Liver (tissue), 8 donors: ENCODE measurements at regions not wholly inside any gene's neighbourhood (a gene's known extent, or its start where the extent isn't known, plus 50 kb on each side); places are given as distances from the start of the nearest gene placed in this dataset.

Source experiments
- DNase-seq: peaks from one replicate; pipeline ENCODE4 v3.0.0-alpha.2; 2017; ENCODE audit warnings: low spot score
- H3K27ac ChIP-seq, 2 donors: one replicate each; pipeline ENCODE4 v1.7.0; 2013; ENCODE audit warnings: inconsistent platforms in 2 of 2, low read length in 2 of 2, control low read depth in 1 of 2, low read depth in 1 of 2, mild to moderate bottlenecking in 1 of 2
- H3K27me3 ChIP-seq, 4 donors: one replicate each; pipeline versions ENCODE4 v1.6.1 to v1.7.0; 2013; ENCODE audit warnings: low read length in 3 of 4, inconsistent platforms in 1 of 4, mild to moderate bottlenecking in 1 of 4, moderate library complexity in 1 of 4; ENCODE audit not compliant: control insufficient read depth in 4 of 4, insufficient read depth in 4 of 4
- H3K36me3 ChIP-seq, 4 donors: one replicate each; pipeline versions ENCODE4 v1.6.1 to v1.7.0; 2013; ENCODE audit warnings: low read length in 3 of 4, mild to moderate bottlenecking in 3 of 4, low read depth in 1 of 4, moderate library complexity in 1 of 4; ENCODE audit not compliant: control insufficient read depth in 4 of 4, insufficient read depth in 3 of 4
- H3K4me1 ChIP-seq, 4 donors: one replicate each; pipeline versions ENCODE4 v1.6.1 to v1.7.0; 2013; ENCODE audit warnings: low read length in 3 of 4, mild to moderate bottlenecking in 3 of 4, moderate library complexity in 1 of 4; ENCODE audit not compliant: control insufficient read depth in 4 of 4, insufficient read depth in 4 of 4
- H3K4me3 ChIP-seq, 3 donors: one replicate each; pipeline versions ENCODE4 v1.6.1 to v1.7.0; 2013; ENCODE audit warnings: low read length in 3 of 3, control low read depth in 1 of 3, low read depth in 1 of 3, mild to moderate bottlenecking in 1 of 3
- H3K9ac ChIP-seq, 2 donors: one replicate each; pipeline ENCODE4 v1.7.0; 2013; ENCODE audit warnings: low read length in 2 of 2, mild to moderate bottlenecking in 2 of 2, moderate library complexity in 2 of 2, control low read depth in 1 of 2, low read depth in 1 of 2
- H3K9me3 ChIP-seq, 4 donors: one replicate each; pipeline versions ENCODE4 v1.6.1 to v1.7.0; 2013; ENCODE audit warnings: low read length in 3 of 4; ENCODE audit not compliant: control insufficient read depth in 4 of 4
- EGR1 ChIP-seq, 2 donors: IDR thresholded peaks; 2 replicates each; pipeline ENCODE4 v1.6.1; 2016 to 2018; ENCODE audit warnings: antibody characterized with exemption in 2 of 2, low read depth in 2 of 2
- FOXA1 ChIP-seq: IDR thresholded peaks from 2 replicates; pipeline ENCODE4 v1.6.1; 2016; ENCODE audit warnings: antibody characterized with exemption
- FOXA2 ChIP-seq: IDR thresholded peaks from 2 replicates; pipeline ENCODE4 v1.6.1; 2016; ENCODE audit warnings: antibody characterized with exemption
- GABPA ChIP-seq, 2 donors: IDR thresholded peaks in 1 of 2; conservative IDR thresholded peaks in 1 of 2; 2 replicates each; pipeline ENCODE4 v1.6.1; 2016; ENCODE audit warnings: antibody characterized with exemption in 2 of 2, mild to moderate bottlenecking in 1 of 2, moderate library complexity in 1 of 2
- HNF4A ChIP-seq, 2 donors: conservative IDR thresholded peaks; 2 replicates each; pipeline ENCODE4 v1.6.1; 2016; ENCODE audit warnings: antibody characterized with exemption in 2 of 2, mild to moderate bottlenecking in 2 of 2
- HNF4G ChIP-seq: IDR thresholded peaks from 2 replicates; pipeline ENCODE4 v1.6.1; 2016; ENCODE audit warnings: antibody characterized with exemption
- JUND ChIP-seq, 2 donors: IDR thresholded peaks; 2 replicates each; pipeline ENCODE4 v1.6.1; 2016; ENCODE audit warnings: antibody characterized with exemption in 2 of 2
- NR2F2 ChIP-seq: IDR thresholded peaks from 2 replicates; pipeline ENCODE4 v1.6.1; 2016; ENCODE audit warnings: antibody characterized with exemption
- RAD21 ChIP-seq, 2 donors: IDR thresholded peaks; 2 replicates each; pipeline ENCODE4 v1.6.1; 2016; ENCODE audit warnings: antibody characterized with exemption in 2 of 2, mild to moderate bottlenecking in 2 of 2
- RXRA ChIP-seq, 2 donors: IDR thresholded peaks; 2 replicates each; pipeline ENCODE4 v1.6.1; 2017 to 2018; ENCODE audit warnings: antibody characterized with exemption in 2 of 2, mild to moderate bottlenecking in 1 of 2
- SP1 ChIP-seq: IDR thresholded peaks from 2 replicates; pipeline ENCODE4 v1.6.1; 2018; ENCODE audit warnings: antibody characterized with exemption, mild to moderate bottlenecking
- TAF1 ChIP-seq: conservative IDR thresholded peaks from 2 replicates; pipeline ENCODE4 v1.6.1; 2016; ENCODE audit warnings: antibody characterized with exemption, mild to moderate bottlenecking
- YY1 ChIP-seq: IDR thresholded peaks from 2 replicates; pipeline ENCODE4 v1.6.1; 2016; ENCODE audit warnings: antibody characterized with exemption, mild to moderate bottlenecking
- WGBS: extraction: QIAGEN DNeasy Blood & Tissue Kit; methylation state at CpG from one replicate; pipeline ENCODE4 v1.1.7; 2013; 5-methylcytosine and 5-hydroxymethylcytosine counted together
- TF ChIP-seq, protein P1 (sequence below): IDR thresholded peaks from 2 replicates; pipeline ENCODE4 v1.6.1; 2016; ENCODE audit warnings: antibody characterized with exemption
- TF ChIP-seq, protein P2 (sequence below): IDR thresholded peaks from 2 replicates; pipeline ENCODE4 v1.6.1; 2016; ENCODE audit warnings: antibody characterized with exemption, mild to moderate bottlenecking
- TF ChIP-seq, protein P3 (sequence below): IDR thresholded peaks from 2 replicates; pipeline ENCODE4 v1.6.1; 2016; ENCODE audit warnings: antibody characterized with exemption
- TF ChIP-seq, protein P4 (sequence below): fragments of 150-350 bp; IDR thresholded peaks from 2 replicates; pipeline ENCODE4 v1.5.1; 2017; ENCODE audit warnings: improper control_type of control experiment, low read depth, low read length; ENCODE audit not compliant: missing input control
- TF ChIP-seq, protein P5 (sequence below): IDR thresholded peaks from 2 replicates; pipeline ENCODE4 v1.6.1; 2016; ENCODE audit warnings: antibody characterized with exemption
- donor health status: healthy.
- donor health status: healthy.
- donor health status: healthy.
- donor health status: healthy.
- donor health status: healthy.

DNA sequence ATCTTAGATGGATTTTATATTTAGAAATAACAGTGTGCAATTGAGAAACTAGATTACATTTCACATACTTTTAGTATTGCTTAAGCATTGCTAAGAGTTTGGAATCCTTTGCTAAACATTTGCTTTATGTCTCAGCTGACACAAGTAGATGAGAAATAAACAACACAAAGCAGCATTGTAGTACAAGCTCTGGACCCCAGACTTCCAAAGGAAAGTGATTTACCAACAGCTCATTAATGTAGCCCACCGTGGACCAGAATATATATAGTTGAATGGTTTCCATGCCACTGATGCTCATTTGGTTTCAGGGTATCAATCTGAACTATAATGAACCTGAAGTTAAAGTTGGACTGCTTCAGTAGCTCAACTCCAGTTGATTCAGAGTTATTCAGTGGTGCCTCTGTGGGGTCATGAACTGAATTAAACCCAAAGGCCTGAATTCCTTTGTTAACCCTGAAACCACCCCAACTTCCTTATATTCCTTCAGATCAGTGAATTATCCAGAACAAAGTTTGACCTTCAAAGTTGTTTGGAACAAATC is 132.1 kb upstream of the NEIL3 start:
- Histone ChIP-seq H3K27me3 (peaks cover 0 to under 1% (median 0%) of the 10 kb centered on the region in 4 donors), H3K4me3 (no peak overlapping the region), H3K9ac (no peak overlapping the region), H3K36me3 (no peaks in the 10 kb centered on the region), H3K27ac (no peak overlapping the region), H3K9me3 (peaks cover 0 to 2% (median 0%) of the 10 kb centered on the region in 4 donors), H3K4me1 (no peaks in the 10 kb centered on the region)
- DNase-seq, result no peak
- 69% methylated on average over 1 of the region's 1 CpG for WGBS
- TF ChIP-seq, protein P1, sequence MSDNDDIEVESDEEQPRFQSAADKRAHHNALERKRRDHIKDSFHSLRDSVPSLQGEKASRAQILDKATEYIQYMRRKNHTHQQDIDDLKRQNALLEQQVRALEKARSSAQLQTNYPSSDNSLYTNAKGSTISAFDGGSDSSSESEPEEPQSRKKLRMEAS, result no peak
- TF ChIP-seq FOXA1 (no peak), YY1 (no peak), RXRA (IDR thresholded peaks at IDR 0.05) (peak; percentile 57 to 65), HNF4G (no peak), EGR1 (IDR thresholded peaks at IDR 0.05; ENCODE audit: low read depth in 2 of 2) (no peak), NR2F2 (peak; percentile 70)
- TF ChIP-seq, protein P2, sequence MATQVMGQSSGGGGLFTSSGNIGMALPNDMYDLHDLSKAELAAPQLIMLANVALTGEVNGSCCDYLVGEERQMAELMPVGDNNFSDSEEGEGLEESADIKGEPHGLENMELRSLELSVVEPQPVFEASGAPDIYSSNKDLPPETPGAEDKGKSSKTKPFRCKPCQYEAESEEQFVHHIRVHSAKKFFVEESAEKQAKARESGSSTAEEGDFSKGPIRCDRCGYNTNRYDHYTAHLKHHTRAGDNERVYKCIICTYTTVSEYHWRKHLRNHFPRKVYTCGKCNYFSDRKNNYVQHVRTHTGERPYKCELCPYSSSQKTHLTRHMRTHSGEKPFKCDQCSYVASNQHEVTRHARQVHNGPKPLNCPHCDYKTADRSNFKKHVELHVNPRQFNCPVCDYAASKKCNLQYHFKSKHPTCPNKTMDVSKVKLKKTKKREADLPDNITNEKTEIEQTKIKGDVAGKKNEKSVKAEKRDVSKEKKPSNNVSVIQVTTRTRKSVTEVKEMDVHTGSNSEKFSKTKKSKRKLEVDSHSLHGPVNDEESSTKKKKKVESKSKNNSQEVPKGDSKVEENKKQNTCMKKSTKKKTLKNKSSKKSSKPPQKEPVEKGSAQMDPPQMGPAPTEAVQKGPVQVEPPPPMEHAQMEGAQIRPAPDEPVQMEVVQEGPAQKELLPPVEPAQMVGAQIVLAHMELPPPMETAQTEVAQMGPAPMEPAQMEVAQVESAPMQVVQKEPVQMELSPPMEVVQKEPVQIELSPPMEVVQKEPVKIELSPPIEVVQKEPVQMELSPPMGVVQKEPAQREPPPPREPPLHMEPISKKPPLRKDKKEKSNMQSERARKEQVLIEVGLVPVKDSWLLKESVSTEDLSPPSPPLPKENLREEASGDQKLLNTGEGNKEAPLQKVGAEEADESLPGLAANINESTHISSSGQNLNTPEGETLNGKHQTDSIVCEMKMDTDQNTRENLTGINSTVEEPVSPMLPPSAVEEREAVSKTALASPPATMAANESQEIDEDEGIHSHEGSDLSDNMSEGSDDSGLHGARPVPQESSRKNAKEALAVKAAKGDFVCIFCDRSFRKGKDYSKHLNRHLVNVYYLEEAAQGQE, result no peak
- TF ChIP-seq, protein P3, sequence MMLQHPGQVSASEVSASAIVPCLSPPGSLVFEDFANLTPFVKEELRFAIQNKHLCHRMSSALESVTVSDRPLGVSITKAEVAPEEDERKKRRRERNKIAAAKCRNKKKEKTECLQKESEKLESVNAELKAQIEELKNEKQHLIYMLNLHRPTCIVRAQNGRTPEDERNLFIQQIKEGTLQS, result no peak

DNA sequence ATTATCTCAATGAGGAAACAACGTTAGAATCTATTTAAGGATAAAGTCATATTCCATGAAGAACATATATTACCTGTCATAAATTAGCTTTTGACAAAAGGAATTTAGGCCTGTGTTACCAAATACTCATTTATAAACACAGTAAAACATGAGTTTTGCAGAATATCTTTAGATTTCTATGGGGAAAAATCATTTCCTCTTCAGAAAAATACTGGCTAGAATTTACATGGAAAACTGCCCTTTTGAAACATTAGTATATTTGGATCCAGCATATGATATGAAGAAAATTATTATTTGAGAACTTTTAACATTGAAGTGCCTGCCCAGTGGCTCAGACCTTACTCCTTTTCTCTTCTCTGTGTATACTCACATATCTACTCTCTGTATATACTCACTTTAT is 131.4 kb upstream of the NEIL3 start:
- TF ChIP-seq JUND (IDR thresholded peaks at IDR 0.05) (no peak), FOXA2 (no peak), YY1 (no peak), EGR1 (IDR thresholded peaks at IDR 0.05; ENCODE audit: low read depth in 2 of 2) (no peak), NR2F2 (no peak), SP1 (no peak), FOXA1 (no peak), HNF4G (no peak), RXRA (IDR thresholded peaks at IDR 0.05) (no peak), RAD21 (IDR thresholded peaks at IDR 0.05) (no peak), GABPA (IDR thresholded peaks at IDR 0.05 in 1 of 2, conservative IDR thresholded peaks at IDR 0.05 in 1 of 2) (no peak), HNF4A (conservative IDR thresholded peaks at IDR 0.05) (no peak), TAF1 (no peak)
- TF ChIP-seq, protein P2, result no peak
- TF ChIP-seq, protein P4, sequence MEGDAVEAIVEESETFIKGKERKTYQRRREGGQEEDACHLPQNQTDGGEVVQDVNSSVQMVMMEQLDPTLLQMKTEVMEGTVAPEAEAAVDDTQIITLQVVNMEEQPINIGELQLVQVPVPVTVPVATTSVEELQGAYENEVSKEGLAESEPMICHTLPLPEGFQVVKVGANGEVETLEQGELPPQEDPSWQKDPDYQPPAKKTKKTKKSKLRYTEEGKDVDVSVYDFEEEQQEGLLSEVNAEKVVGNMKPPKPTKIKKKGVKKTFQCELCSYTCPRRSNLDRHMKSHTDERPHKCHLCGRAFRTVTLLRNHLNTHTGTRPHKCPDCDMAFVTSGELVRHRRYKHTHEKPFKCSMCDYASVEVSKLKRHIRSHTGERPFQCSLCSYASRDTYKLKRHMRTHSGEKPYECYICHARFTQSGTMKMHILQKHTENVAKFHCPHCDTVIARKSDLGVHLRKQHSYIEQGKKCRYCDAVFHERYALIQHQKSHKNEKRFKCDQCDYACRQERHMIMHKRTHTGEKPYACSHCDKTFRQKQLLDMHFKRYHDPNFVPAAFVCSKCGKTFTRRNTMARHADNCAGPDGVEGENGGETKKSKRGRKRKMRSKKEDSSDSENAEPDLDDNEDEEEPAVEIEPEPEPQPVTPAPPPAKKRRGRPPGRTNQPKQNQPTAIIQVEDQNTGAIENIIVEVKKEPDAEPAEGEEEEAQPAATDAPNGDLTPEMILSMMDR, result no peak
- TF ChIP-seq, protein P1, result no peak
- TF ChIP-seq, protein P5, sequence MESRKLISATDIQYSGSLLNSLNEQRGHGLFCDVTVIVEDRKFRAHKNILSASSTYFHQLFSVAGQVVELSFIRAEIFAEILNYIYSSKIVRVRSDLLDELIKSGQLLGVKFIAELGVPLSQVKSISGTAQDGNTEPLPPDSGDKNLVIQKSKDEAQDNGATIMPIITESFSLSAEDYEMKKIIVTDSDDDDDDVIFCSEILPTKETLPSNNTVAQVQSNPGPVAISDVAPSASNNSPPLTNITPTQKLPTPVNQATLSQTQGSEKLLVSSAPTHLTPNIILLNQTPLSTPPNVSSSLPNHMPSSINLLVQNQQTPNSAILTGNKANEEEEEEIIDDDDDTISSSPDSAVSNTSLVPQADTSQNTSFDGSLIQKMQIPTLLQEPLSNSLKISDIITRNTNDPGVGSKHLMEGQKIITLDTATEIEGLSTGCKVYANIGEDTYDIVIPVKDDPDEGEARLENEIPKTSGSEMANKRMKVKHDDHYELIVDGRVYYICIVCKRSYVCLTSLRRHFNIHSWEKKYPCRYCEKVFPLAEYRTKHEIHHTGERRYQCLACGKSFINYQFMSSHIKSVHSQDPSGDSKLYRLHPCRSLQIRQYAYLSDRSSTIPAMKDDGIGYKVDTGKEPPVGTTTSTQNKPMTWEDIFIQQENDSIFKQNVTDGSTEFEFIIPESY, result no peak
- TF ChIP-seq, protein P3, result no peak
- H3K9me3 ChIP-seq, result peaks cover 0 to 2% (median 0%) of the 10 kb centered on the region in 4 donors
- no peaks in the 10 kb centered on the region for H3K36me3 ChIP-seq
- no peaks in the 10 kb centered on the region for H3K4me1 ChIP-seq
- 30% methylated on average over 1 of the region's 1 CpG for WGBS
- no peak overlapping the region for H3K4me3 ChIP-seq
- peaks cover 0 to 2% (median 0%) of the 10 kb centered on the region in 4 donors for H3K27me3 ChIP-seq
- H3K27ac ChIP-seq, result no peak overlapping the region
- no peak for DNase-seq
- no peak overlapping the region for H3K9ac ChIP-seq
